GM20000 (cell line): ENCODE measurements at regions not wholly inside any gene's neighbourhood (a gene's known extent, or its start where the extent isn't known, plus 50 kb on each side); places are given as distances from the start of the nearest gene placed in this dataset.

Source experiments
- DNase-seq: peaks from one replicate; pipeline ENCODE4 v3.0.0; 2012; ENCODE audit warnings: low spot score
- TF ChIP-seq, protein P1 (sequence below): IDR thresholded peaks from 2 replicates; pipeline ENCODE4 v1.5.1; 2012; ENCODE audit warnings: mild to moderate bottlenecking, control low read depth; ENCODE audit errors: extremely low read depth, missing control alignments

DNA sequence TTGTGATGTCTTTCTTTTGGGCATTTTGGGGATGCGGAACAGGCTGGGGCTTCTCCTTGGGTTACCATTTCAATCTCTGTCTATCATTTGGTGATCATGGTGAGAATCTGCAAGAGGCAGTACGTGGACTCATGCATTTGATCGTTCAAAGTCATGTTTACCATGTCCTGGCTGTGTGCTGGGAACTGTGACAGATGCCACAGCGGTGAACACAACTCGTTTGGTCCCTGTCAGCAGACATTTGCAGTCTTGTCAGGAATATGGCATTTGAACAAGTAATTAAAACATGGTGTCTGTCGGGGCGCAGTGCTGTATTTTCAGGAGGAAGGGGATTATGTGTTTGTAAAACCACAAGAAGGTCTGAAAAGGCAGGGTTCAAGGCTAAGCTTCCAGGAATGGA lies 103.3 kb upstream of the IGSF21 start:
- TF ChIP-seq, protein P1, sequence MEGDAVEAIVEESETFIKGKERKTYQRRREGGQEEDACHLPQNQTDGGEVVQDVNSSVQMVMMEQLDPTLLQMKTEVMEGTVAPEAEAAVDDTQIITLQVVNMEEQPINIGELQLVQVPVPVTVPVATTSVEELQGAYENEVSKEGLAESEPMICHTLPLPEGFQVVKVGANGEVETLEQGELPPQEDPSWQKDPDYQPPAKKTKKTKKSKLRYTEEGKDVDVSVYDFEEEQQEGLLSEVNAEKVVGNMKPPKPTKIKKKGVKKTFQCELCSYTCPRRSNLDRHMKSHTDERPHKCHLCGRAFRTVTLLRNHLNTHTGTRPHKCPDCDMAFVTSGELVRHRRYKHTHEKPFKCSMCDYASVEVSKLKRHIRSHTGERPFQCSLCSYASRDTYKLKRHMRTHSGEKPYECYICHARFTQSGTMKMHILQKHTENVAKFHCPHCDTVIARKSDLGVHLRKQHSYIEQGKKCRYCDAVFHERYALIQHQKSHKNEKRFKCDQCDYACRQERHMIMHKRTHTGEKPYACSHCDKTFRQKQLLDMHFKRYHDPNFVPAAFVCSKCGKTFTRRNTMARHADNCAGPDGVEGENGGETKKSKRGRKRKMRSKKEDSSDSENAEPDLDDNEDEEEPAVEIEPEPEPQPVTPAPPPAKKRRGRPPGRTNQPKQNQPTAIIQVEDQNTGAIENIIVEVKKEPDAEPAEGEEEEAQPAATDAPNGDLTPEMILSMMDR, result no peak
- no peak for DNase-seq

DNA sequence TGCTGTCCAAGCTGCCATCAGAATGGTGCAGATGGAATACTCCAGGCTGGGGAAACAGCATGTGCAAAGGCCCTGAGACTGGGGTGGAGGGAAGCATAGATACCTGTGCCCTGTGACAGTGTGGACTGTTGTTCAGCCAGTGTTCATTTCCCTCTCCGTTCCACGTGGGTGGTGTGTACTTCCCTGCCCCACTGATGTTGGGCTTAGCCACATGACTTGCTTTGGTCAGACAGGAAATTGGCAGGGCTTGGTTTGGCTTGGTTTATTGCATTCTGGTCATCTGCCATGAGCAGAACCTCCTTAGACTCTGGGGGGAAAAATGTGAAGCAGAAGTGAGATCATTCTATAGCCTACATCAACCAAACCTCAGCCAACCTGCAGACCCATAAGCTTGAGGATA lies 102.4 kb upstream of the IGSF21 start:
- TF ChIP-seq, protein P1, result no peak
- DNase-seq, result no peak

DNA sequence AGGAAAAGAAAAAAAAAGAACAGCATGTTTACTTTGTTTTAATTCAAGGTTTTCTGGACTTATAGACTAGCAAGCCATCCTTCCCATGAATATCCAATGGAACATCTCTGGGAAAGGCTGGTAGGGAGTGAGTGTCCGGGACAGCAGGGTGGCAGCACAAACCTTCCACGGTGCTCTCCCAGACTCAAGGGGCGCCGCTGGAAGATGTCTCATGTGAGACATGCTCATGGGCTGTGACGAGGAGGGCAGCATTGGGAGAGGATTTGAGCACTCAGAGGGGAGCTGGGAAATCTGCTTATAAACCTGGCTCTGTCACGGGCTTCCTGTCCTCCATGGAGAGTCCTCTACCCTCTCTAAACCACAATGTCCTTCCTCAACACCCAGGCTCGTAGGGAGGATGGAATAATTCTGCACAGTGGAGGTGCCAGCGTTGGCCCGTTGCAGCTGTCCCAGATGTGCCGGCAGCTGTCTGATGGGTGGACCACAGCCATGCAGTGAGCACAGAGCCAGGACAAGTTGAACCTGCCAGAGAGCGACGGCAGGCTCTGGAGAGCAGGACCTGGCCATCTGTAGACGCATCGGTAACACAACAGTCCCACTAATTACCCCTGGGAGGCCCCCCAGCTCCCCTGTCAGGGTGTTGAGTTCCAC lies 100.1 kb upstream of the IGSF21 start:
- no peak for DNase-seq
- TF ChIP-seq, protein P1, result no peak

DNA sequence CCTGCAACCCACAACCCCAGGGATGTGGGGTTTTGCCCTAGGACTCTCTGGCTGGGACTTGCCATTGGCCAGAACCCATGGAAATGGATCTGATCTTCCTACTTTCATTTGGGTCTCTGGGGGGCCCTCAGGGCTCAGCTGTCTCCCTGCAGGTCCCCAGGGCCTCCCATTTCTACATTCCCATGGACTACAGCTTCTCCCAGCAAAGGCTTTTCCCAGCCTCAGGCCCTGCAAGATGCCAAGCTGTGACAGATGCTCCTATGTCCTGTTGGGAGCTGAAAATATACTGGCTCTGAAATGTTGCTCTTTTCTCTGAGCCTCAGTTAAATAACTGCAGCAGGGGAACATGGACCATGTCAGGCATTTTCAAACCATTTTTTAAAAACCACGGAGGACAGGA lies 99.5 kb upstream of the IGSF21 start:
- TF ChIP-seq, protein P1, result no peak
- no peak for DNase-seq

DNA sequence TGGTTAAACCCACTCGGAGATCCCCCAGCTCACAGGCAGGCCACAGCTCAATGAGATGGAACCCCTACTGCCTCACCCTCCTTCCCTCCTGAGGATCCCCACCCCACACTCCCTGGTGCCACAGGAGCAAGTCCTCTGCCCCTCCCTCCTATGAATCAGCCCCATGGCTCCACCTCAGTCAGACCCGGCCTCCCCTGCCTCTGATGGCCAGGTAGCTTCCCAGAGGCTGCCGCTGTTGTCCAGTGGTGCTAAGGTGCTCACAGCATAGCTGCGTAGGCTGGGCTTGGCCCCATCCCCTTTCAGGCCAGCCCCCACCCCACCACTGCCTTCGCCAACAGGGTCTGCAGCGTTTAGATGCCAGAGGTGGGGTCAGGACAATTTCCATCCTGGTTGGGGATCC lies 98.5 kb upstream of the IGSF21 start:
- DNase-seq, result no peak
- TF ChIP-seq, protein P1, result no peak

DNA sequence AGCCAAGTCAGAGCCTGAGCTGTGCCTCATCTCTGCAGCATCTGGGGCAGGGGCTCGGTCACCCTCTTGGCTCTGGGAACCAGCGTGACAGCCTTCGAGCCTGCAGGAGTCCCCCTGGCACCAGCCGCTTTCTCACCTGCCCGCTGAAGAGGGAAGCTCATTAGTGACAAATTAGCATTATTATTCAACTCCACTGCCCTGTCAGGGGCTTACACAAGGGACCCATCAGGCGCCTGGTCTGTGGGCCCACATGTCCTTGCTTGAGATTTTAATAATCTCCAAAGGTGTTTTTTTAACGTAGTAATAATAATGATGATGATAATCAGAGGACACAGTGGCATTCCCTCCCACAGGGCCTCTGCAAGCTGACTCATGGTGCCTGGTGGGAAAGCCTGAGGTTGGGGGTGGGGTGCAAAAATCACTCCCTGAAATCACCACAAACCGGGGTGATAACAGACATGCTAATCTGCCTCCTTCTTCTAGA lies 98.1 kb upstream of the IGSF21 start:
- TF ChIP-seq, protein P1, result no peak
- no peak for DNase-seq

DNA sequence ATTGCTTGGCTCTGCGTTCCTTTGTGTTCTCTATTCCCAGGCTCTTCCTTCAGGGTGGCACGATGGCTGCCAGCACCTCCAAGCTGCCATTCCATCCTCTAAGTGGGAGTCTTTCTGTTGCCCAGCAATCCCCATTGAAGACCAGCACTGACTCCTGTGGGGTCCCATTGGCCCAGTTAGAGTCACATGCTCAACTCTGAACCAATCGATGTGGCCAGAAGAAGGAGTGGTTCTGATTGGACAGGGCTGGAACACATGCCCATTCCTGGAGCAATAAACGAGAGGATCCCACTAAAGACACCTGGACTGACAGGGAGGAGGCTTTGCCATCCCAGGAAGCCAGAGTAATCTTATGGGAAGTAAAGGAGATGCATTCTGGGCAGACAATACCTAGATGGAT lies 97.2 kb upstream of the IGSF21 start:
- DNase-seq, result no peak
- TF ChIP-seq, protein P1, result no peak
